ENCODE measurements at regions not wholly inside any gene's neighbourhood (a gene's known extent, or its start where the extent isn't known, plus 50 kb on each side); places are given as distances from the start of the nearest gene placed in this dataset.

GRCh38 chr5:117776977-117777376, 1202.4 kb upstream of the SEMA6A start:
- no peak for TF ChIP-seq NANOG (IDR thresholded peaks at IDR 0.05; ENCODE audit: borderline replicate concordance)
- TF ChIP-seq STAT1 (IDR thresholded peaks at IDR 0.05; ENCODE audit: unreplicated experiment) = no peak
- no peak for TF ChIP-seq ETS1 (IDR thresholded peaks at IDR 0.05)
- TF ChIP-seq CREB1 (CRISPR knock-in tag; IDR thresholded peaks at IDR 0.05; ENCODE audit: low read depth) = no peak
- no peak for TF ChIP-seq JUNB (IDR thresholded peaks at IDR 0.05; ENCODE audit: unreplicated experiment)
- TF ChIP-seq ZNF331 (CRISPR knock-in tag; IDR thresholded peaks at IDR 0.05; ENCODE audit: low read depth) = no peak
- TF ChIP-seq ZNF462 (CRISPR knock-in tag; IDR thresholded peaks at IDR 0.05) = no peak
- no peak for TF ChIP-seq EZH2 (IDR thresholded peaks at IDR 0.05; ENCODE audit: low read depth, unreplicated experiment)
- TF ChIP-seq EZH2phosphoT487 (IDR thresholded peaks at IDR 0.05; ENCODE audit: unreplicated experiment) = no peak
- no peak for TF ChIP-seq POLR2AphosphoS5 (IDR thresholded peaks at IDR 0.05; ENCODE audit: low read depth)
- Histone ChIP-seq H3K27me3 (ENCODE audit: insufficient read depth) (no peaks in the 10 kb centered on the region), H3K27ac (ENCODE audit: low read depth) (no peak overlapping the region), H2AFZ (no peak overlapping the region), H3F3A (replicated peaks; ENCODE audit: low read depth) (no peaks in the 10 kb centered on the region), H3K4me1 (ENCODE audit: insufficient read depth) (no peaks in the 10 kb centered on the region), H3K79me2 (replicated peaks; ENCODE audit: insufficient read depth) (no peaks in the 10 kb centered on the region), H4K20me1 (replicated peaks; ENCODE audit: insufficient read depth) (no peaks in the 10 kb centered on the region), H3K4me3 (no peak overlapping the region), H3K9me2 (ENCODE audit: insufficient read depth) (0 out of 2 replicates have a peak, but pooled peaks cover 7% of the 10 kb centered on the region), H3K36me3 (ENCODE audit: insufficient read depth) (no peaks in the 10 kb centered on the region), H3K4me2 (no peak overlapping the region)
- Mint-ChIP-seq H3K27ac (no peak overlapping the region; the same call in 1 of the 2 replicates), H3K9me3 (peaks cover 14% of the 10 kb centered on the region; the same call in 2 of the 3 replicates), H3K27me3 (ENCODE audit: insufficient read depth, low read depth, poor library complexity) (no peaks in the 10 kb centered on the region), H3K4me1 (no peaks in the 10 kb centered on the region), H3K36me3 (ENCODE audit: low read depth) (peaks cover 5% of the 10 kb centered on the region; the same call in 2 of the 3 replicates), H3K4me3 (no peak overlapping the region)
- no peak for ATAC-seq
- no peak for DNase-seq (ENCODE audit: low spot score)

All from GM23338 (cell line).